ENCODE measurements at regions not wholly inside any gene's neighbourhood (a gene's known extent, or its start where the extent isn't known, plus 50 kb on each side); places are given as distances from the start of the nearest gene placed in this dataset.

- H3K9me3 ChIP-seq (ENCODE audit: low read length) = no peaks in the 10 kb centered on the region
- no peak overlapping the region for H3K4me2 ChIP-seq (ENCODE audit: low read length)
- POLR2A ChIA-PET (ENCODE audit: unreplicated experiment) = interaction anchor here (0.7 kb wide), 1 partner anchor 1727 kb away, joined by 3 read pairs; no protein-coding TSS in a partner anchor
- CTCF ChIA-PET = interaction anchor here (0.5 to 1.0 kb wide), 2 partner anchors 116 to 140 kb away, joined by 3 read pairs; no protein-coding TSS in a partner anchor
- no peak overlapping the region for H3K27ac ChIP-seq (ENCODE audit: low read length)
- 0 out of 2 replicates have a peak, but pooled peaks cover 5% of the 10 kb centered on the region for H3K4me1 ChIP-seq (ENCODE audit: insufficient read depth, low read length)
- no peaks in the 10 kb centered on the region for H3K9me2 ChIP-seq (replicated peaks; ENCODE audit: low read length)
- no peak overlapping the region for H3K9ac ChIP-seq (ENCODE audit: low read length)
- TF ChIP-seq, protein P1, sequence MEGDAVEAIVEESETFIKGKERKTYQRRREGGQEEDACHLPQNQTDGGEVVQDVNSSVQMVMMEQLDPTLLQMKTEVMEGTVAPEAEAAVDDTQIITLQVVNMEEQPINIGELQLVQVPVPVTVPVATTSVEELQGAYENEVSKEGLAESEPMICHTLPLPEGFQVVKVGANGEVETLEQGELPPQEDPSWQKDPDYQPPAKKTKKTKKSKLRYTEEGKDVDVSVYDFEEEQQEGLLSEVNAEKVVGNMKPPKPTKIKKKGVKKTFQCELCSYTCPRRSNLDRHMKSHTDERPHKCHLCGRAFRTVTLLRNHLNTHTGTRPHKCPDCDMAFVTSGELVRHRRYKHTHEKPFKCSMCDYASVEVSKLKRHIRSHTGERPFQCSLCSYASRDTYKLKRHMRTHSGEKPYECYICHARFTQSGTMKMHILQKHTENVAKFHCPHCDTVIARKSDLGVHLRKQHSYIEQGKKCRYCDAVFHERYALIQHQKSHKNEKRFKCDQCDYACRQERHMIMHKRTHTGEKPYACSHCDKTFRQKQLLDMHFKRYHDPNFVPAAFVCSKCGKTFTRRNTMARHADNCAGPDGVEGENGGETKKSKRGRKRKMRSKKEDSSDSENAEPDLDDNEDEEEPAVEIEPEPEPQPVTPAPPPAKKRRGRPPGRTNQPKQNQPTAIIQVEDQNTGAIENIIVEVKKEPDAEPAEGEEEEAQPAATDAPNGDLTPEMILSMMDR (conservative IDR thresholded peaks at IDR 0.05; ENCODE audit: low read depth, low read length) = no peak
- TF ChIP-seq EZH2 (IDR thresholded peaks at IDR 0.05; ENCODE audit: low read length, unreplicated experiment) (no peak), EZH2phosphoT487 (IDR thresholded peaks at IDR 0.05; ENCODE audit: borderline replicate concordance, low read length) (no peak)
- H3K36me3 ChIP-seq (ENCODE audit: low read depth, low read length) = no peaks in the 10 kb centered on the region
- no TSS peak for BruUV-seq (replicated peaks)
- H4K20me1 ChIP-seq (ENCODE audit: low read length) = no peaks in the 10 kb centered on the region
- intact Hi-C loops (cut with micrococcal nuclease) = no loop called here
- DNase-seq = peak; percentile 28
- no peak overlapping the region for H3K4me3 ChIP-seq (ENCODE audit: low read length)
- peak; percentile 59 for ATAC-seq
- H2AFZ ChIP-seq (ENCODE audit: low read length) = no peak overlapping the region
- H3F3A ChIP-seq (ENCODE audit: low read length, unreplicated experiment) = no peaks in the 10 kb centered on the region
- no peaks in the 10 kb centered on the region for H3K27me3 ChIP-seq (ENCODE audit: low read length)
- no peaks in the 10 kb centered on the region for H3K79me2 ChIP-seq (ENCODE audit: low read length)
Observed at GRCh38 chr3:161969867-161970266, 473.3 kb downstream of the OTOL1 start.

DNA sequence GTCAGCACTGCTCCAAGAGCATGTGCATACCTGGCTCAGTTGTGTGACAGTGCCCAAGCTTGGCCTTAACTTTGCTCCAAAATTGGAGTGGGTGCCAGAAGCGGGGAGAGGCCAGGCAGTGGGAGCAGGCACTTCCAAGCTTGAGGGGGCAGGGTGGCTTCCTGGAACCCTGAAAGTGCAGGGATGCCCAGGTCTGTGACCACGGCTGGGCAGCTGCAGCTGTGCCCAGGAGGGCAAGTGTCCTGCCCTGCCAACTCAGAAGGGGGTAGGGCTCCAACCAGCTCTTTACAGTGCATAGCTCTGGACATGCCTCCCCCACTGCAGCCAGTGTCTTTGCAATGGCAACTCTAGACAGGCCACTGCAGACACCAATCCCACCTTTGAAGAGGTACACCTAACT, 478.6 kb downstream of the OTOL1 start:
- POLR2A ChIA-PET (ENCODE audit: unreplicated experiment) = no interaction called here
- CTCF ChIA-PET = no interaction called here

GRCh38 chr3:161977063-161977462, 480.5 kb downstream of the OTOL1 start:
- no peaks in the 10 kb centered on the region for H3K36me3 ChIP-seq (ENCODE audit: low read depth, low read length)
- TF ChIP-seq, protein P1 (conservative IDR thresholded peaks at IDR 0.05; ENCODE audit: low read depth, low read length) = no peak
- TF ChIP-seq EZH2phosphoT487 (IDR thresholded peaks at IDR 0.05; ENCODE audit: borderline replicate concordance, low read length) = no peak
- no peak for TF ChIP-seq EZH2 (IDR thresholded peaks at IDR 0.05; ENCODE audit: low read length, unreplicated experiment)
- DNase-seq = peak; percentile 41

More for the DNA sequence above, 478.6 kb downstream of the OTOL1 start:
- H3K4me1 ChIP-seq (ENCODE audit: insufficient read depth, low read length) = no peaks in the 10 kb centered on the region
- no peaks in the 10 kb centered on the region for H3K9me3 ChIP-seq (ENCODE audit: low read length)
- no peaks in the 10 kb centered on the region for H4K20me1 ChIP-seq (ENCODE audit: low read length)
- TF ChIP-seq EZH2phosphoT487 (IDR thresholded peaks at IDR 0.05; ENCODE audit: borderline replicate concordance, low read length) = no peak
- TF ChIP-seq EZH2 (IDR thresholded peaks at IDR 0.05; ENCODE audit: low read length, unreplicated experiment) = no peak
- TF ChIP-seq, protein P1 (conservative IDR thresholded peaks at IDR 0.05; ENCODE audit: low read depth, low read length) = no peak
- no peak for DNase-seq
- no peak for ATAC-seq
- intact Hi-C loops (cut with micrococcal nuclease) = no loop called here
- H2AFZ ChIP-seq (ENCODE audit: low read length) = no peak overlapping the region
- no peaks in the 10 kb centered on the region for H3F3A ChIP-seq (ENCODE audit: low read length, unreplicated experiment)
- H3K9ac ChIP-seq (ENCODE audit: low read length) = no peak overlapping the region
- H3K9me2 ChIP-seq (replicated peaks; ENCODE audit: low read length) = no peaks in the 10 kb centered on the region
- BruUV-seq (replicated peaks) = no TSS peak
- no peaks in the 10 kb centered on the region for H3K27me3 ChIP-seq (ENCODE audit: low read length)
- no peak overlapping the region for H3K4me3 ChIP-seq (ENCODE audit: low read length)
- H3K36me3 ChIP-seq (ENCODE audit: low read depth, low read length) = no peaks in the 10 kb centered on the region
- H3K4me2 ChIP-seq (ENCODE audit: low read length) = no peak overlapping the region
- H3K27ac ChIP-seq (ENCODE audit: low read length) = no peak overlapping the region
- no peaks in the 10 kb centered on the region for H3K79me2 ChIP-seq (ENCODE audit: low read length)

More at GRCh38 chr3:161977063-161977462, 480.5 kb downstream of the OTOL1 start:
- no peaks in the 10 kb centered on the region for H3K79me2 ChIP-seq (ENCODE audit: low read length)
- no peaks in the 10 kb centered on the region for H3K27me3 ChIP-seq (ENCODE audit: low read length)
- no TSS peak for BruUV-seq (replicated peaks)
- H3K4me1 ChIP-seq (ENCODE audit: insufficient read depth, low read length) = no peaks in the 10 kb centered on the region
- H3K9me3 ChIP-seq (ENCODE audit: low read length) = no peaks in the 10 kb centered on the region
- H3K4me2 ChIP-seq (ENCODE audit: low read length) = no peak overlapping the region
- H4K20me1 ChIP-seq (ENCODE audit: low read length) = no peaks in the 10 kb centered on the region
- CTCF ChIA-PET = no interaction called here
- H3K4me3 ChIP-seq (ENCODE audit: low read length) = no peak overlapping the region
- ATAC-seq = peak; percentile 61
- H3K9ac ChIP-seq (ENCODE audit: low read length) = no peak overlapping the region
- H3F3A ChIP-seq (ENCODE audit: low read length, unreplicated experiment) = no peaks in the 10 kb centered on the region
- POLR2A ChIA-PET (ENCODE audit: unreplicated experiment) = no interaction called here
- H3K9me2 ChIP-seq (replicated peaks; ENCODE audit: low read length) = no peaks in the 10 kb centered on the region
- intact Hi-C loops (cut with micrococcal nuclease) = no loop called here
- no peak overlapping the region for H3K27ac ChIP-seq (ENCODE audit: low read length)
- no peak overlapping the region for H2AFZ ChIP-seq (ENCODE audit: low read length)
